GM08714 (cell line): ENCODE measurements at regions not wholly inside any gene's neighbourhood (a gene's known extent, or its start where the extent isn't known, plus 50 kb on each side); places are given as distances from the start of the nearest gene placed in this dataset.

ENCODE experiments used
- H3K4me3 ChIP-seq: fragments of 200-500 bp; sonication (Bioruptor generic); 2 replicates; pipeline ENCODE4 v1.5.1; 2014; ENCODE audit warnings: mild to moderate bottlenecking, low read length, inconsistent platforms
- ZNF274 ChIP-seq: IDR thresholded peaks from 2 replicates; pipeline ENCODE4 v1.6.1; 2012; ENCODE audit warnings: mild to moderate bottlenecking, low read depth, low read length

- no peak for TF ChIP-seq ZNF274
- H3K4me3 ChIP-seq, result no peak overlapping the region
These were observed 168.7 kb upstream of the ITGB1 start for GRCh38 chr10:33126742-33127141.

GRCh38 chr10:33125522-33126517, 167.8 kb upstream of the ITGB1 start:
- H3K4me3 ChIP-seq, result no peak overlapping the region
- TF ChIP-seq ZNF274, result no peak

DNA sequence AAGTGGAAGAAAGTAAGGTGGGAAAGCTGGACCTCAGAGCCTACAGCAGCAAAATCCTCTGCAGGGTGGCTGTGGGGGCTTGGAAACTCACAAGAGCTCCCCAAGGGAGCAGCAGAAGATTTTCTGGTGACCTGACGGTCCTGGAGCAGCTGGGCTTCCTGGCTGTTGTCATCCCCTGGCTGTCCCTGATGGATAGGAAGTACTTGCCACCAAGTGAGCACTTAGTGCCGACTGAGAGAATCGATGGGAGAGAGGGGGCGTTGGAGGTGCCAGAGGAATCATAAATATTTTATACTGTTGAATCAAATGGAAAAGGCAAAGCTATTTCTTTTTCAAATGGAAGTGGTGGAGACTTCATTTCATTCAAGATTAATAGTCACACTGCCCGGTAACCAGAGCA, 167.1 kb upstream of the ITGB1 start:
- no peak overlapping the region for H3K4me3 ChIP-seq
- TF ChIP-seq ZNF274, result no peak

GRCh38 chr10:33123680-33124079, 165.7 kb upstream of the ITGB1 start:
- no peak for TF ChIP-seq ZNF274
- no peak overlapping the region for H3K4me3 ChIP-seq

GRCh38 chr10:33122014-33122809, 164.2 kb upstream of the ITGB1 start:
- TF ChIP-seq ZNF274, result no peak
- H3K4me3 ChIP-seq, result no peak overlapping the region

GRCh38 chr10:33120700-33121099, 162.7 kb upstream of the ITGB1 start:
- no peak overlapping the region for H3K4me3 ChIP-seq
- TF ChIP-seq ZNF274, result no peak

DNA sequence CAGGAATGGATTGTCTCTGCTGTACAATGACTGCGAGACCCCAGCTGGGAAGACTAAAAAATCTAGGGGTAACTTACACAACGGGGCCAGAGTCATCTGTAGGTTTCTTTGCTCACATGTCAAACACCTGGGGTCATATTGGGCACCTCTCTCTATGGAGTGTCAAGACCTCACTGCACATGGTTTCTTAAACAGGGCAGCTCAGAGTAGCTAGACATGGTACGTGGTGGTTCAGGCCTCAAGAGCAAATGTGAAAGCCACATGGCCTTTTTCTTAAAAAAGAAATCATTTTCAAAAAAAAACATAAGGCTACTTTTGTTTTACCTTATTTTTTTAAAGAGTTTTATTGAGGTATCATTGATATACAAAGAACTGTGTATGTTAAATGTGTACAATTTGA, 162.2 kb upstream of the ITGB1 start:
- no peak for TF ChIP-seq ZNF274
- no peak overlapping the region for H3K4me3 ChIP-seq

DNA sequence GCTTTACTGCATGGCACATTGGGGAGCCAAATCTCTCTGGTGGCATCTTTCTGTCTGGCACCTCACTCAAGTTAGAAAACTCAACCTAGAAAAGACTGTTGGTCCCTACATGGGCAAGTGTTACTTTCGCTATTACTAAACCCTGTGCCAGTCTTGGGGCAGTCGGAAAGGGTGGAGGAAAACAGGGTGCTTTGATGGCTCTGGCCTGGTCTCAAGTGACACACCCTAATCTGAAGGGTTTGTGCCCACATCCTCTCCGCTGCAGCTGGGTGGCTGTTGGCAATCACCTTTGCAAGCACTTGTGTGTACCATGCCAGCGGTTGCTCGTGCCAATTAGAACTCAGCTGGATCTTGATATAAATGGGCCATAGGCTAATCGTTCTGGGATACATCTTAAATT, 159.8 kb upstream of the ITGB1 start:
- no peak for TF ChIP-seq ZNF274
- no peak overlapping the region for H3K4me3 ChIP-seq

GRCh38 chr10:33117230-33117629, 159.2 kb upstream of the ITGB1 start:
- no peak for TF ChIP-seq ZNF274
- H3K4me3 ChIP-seq, result no peak overlapping the region

DNA sequence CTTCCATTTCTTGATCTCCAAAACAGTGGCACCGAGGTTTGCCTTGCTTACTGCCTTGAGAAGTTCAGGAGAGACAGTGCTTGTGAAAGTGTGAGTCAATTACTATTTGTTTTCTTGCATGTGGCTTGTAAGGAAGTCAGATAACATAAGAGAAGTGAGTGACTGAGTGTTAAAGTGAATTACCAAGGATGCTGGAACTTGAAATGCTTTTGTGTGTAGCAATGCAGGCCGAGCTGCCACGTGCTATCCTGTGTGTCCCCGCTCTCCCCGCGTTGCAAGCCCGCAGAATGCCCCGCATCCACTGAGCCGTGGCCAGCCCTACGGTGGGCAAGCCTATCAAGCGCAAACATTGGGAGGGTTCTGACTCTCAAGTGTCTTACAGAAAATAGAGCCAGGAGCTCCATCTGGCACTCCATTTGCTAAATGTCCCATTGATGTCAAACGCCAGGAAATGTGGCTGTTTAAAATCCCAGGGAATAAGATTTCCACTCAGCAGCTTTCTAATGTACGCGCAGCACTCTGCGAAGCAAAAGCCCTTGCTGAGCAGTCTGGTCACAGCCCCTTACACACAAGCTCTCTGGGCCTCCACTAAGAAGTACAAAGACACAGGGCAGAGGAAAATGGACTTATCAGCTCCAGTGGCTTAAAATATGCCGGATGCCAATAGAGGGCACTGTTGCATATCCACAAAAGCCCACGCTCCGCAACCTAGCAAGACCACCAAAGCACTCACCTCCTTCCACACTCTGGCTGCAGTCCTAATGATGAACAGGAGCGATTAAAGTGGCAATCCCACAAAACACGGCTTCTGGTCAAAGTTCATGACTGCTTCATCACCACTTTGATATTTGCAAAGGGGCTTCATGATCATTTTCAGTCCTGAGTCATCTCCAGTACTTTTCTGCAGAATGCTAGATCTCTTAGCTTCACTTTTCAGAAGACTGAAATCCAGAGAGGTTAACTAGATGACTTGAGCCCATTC, 158.0 kb upstream of the ITGB1 start:
- H3K4me3 ChIP-seq, result no peak overlapping the region
- no peak for TF ChIP-seq ZNF274

GRCh38 chr10:33114451-33114952, 156.5 kb upstream of the ITGB1 start:
- no peak overlapping the region for H3K4me3 ChIP-seq
- TF ChIP-seq ZNF274, result no peak

- TF ChIP-seq ZNF274, result no peak
- no peak overlapping the region for H3K4me3 ChIP-seq
These were observed 155.4 kb upstream of the ITGB1 start for GRCh38 chr10:33113466-33113865.

- no peak for TF ChIP-seq ZNF274
- H3K4me3 ChIP-seq, result no peak overlapping the region
These were observed 154.9 kb upstream of the ITGB1 start for GRCh38 chr10:33112831-33113455.
